Transverse colon (tissue), 4 donors: ENCODE measurements at regions not wholly inside any gene's neighbourhood (a gene's known extent, or its start where the extent isn't known, plus 50 kb on each side); places are given as distances from the start of the nearest gene placed in this dataset.

Experiments
- DNase-seq: peaks from one replicate; pipeline ENCODE4 v3.0.0-alpha.2; 2019
- H3K27ac ChIP-seq, 4 donors: fragments of 200-600 bp; sonication (generic); 2 replicates each; pipeline ENCODE4 v1.5.1; 2016 to 2018; ENCODE audit warnings: inconsistent platforms in 4 of 4
- H3K27me3 ChIP-seq: fragments of 200-600 bp; sonication (generic); 2 replicates; pipeline ENCODE4 v1.5.1; 2017; ENCODE audit warnings: inconsistent platforms
- H3K36me3 ChIP-seq, 4 donors: fragments of 200-600 bp; sonication (generic); 2 replicates each; pipeline ENCODE4 v1.5.1; 2017 to 2019; ENCODE audit warnings: inconsistent platforms in 4 of 4
- H3K4me1 ChIP-seq, 4 donors: fragments of 200-600 bp; sonication (generic); 2 replicates each; pipeline ENCODE4 v1.5.1; 2017 to 2020; ENCODE audit warnings: inconsistent platforms in 4 of 4
- H3K4me3 ChIP-seq, 4 donors: fragments of 200-600 bp; sonication (generic); 1 replicate in 1 of 4; 2 replicates in 3 of 4; pipeline versions ENCODE4 v1.5.1 to v1.6.1; 2017 to 2019; ENCODE audit warnings: inconsistent platforms in 4 of 4
- H3K9me3 ChIP-seq, 2 donors: fragments of 200-600 bp; sonication (generic); 2 replicates each; pipeline ENCODE4 v1.5.1; 2017 to 2019; ENCODE audit warnings: inconsistent platforms in 2 of 2
- EP300 ChIP-seq: sonication (generic); formaldehyde crosslinking; IDR thresholded peaks from one replicate; pipeline ENCODE4 v1.6.1; 2017; ENCODE audit warnings: antibody characterized with exemption, low read depth
- POLR2A ChIP-seq: fragments of 450-650 bp; IDR thresholded peaks from one replicate; pipeline ENCODE4 v1.6.1; 2016; ENCODE audit warnings: antibody characterized with exemption, mild to moderate bottlenecking, moderate library complexity
- POLR2AphosphoS5 ChIP-seq, 3 donors: sonication (generic); formaldehyde crosslinking; IDR thresholded peaks; one replicate each; pipeline ENCODE4 v1.6.1; 2016; ENCODE audit warnings: antibody characterized with exemption in 3 of 3
- WGBS, 2 donors: methylation state at CpG; one replicate each; pipeline ENCODE4 v1.1.5; 2018; ENCODE audit warnings: low coverage in 1 of 2; 5-methylcytosine and 5-hydroxymethylcytosine counted together
- in situ Hi-C, 4 donors: fragments of 200-750 bp; cut with MboI; loops; one replicate each; pipeline versions ENCODE4 v1.15.0 to v1.15.1; 2017; ENCODE audit warnings: low sequenced_read_pairs in 3 of 4, low pct_ligation_motif_present in 1 of 4, low pct_unique_long_range_greater_than_20kb in 1 of 4
- intact Hi-C: fragments of 100-400 bp; cut with DNase I; formaldehyde crosslinking; loops from one replicate; pipeline ENCODE4 v1.15.1; 2023; ENCODE audit warnings: low total_unique reads
- TF ChIP-seq, protein P1 (sequence below), 5 experiments: fragments of 200-600 bp in 3 of 5; fragments of 450-650 bp in 2 of 5; sonication (generic) in 3 of 5; IDR thresholded peaks; 1 replicate in 2 of 5; 2 replicates in 3 of 5; pipeline ENCODE4 v1.5.1; 2016 to 2017; ENCODE audit warnings: antibody characterized with exemption in 5 of 5, inconsistent platforms in 3 of 5, mild to moderate bottlenecking in 2 of 5, moderate library complexity in 1 of 5

DNA sequence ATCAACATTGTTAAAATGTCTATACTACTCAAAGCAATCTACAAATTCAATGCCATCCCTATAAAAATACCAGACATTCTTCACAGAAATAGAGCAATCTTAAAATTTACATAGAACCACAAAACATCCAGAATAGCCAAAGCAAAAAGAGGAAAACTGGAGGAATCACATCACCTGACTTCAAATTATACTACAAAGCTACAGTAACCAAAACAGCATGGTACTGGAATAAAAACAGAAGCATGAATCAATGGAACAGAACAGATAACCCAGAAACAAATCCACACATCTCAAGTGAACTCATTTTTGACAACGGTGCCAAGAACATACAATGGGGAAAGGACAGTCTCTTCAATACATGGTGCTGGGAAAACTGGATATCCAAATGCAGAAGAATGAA lies 87.3 kb upstream of the EGFR start:
- H3K4me1 ChIP-seq = peaks cover 0 to 13% (median 5%) of the 10 kb centered on the region in 4 donors
- intact Hi-C loops = no loop called here

GRCh38 chr7:54932818-54933543 lies 85.8 kb upstream of the EGFR start:
- intact Hi-C loops = no loop called here
- 17 to 44% methylated on average over 4 to 30 of the region's 34 CpGs for WGBS, 2 donors
- peaks cover 0 to 13% (median 5%) of the 10 kb centered on the region in 4 donors for H3K4me1 ChIP-seq
- no peaks in the 10 kb centered on the region for H3K36me3 ChIP-seq
- peaks cover 4 to 9% of the 10 kb centered on the region in 2 donors for H3K9me3 ChIP-seq
- in situ Hi-C loops = no loop called here
- H3K4me3 ChIP-seq = peak overlapping the region; percentile 29 to 46 (median 36)
- no peaks in the 10 kb centered on the region for H3K27me3 ChIP-seq
- DNase-seq = peak; percentile 63
- TF ChIP-seq POLR2A (no peak), EP300 (no peak)
- TF ChIP-seq, protein P1, sequence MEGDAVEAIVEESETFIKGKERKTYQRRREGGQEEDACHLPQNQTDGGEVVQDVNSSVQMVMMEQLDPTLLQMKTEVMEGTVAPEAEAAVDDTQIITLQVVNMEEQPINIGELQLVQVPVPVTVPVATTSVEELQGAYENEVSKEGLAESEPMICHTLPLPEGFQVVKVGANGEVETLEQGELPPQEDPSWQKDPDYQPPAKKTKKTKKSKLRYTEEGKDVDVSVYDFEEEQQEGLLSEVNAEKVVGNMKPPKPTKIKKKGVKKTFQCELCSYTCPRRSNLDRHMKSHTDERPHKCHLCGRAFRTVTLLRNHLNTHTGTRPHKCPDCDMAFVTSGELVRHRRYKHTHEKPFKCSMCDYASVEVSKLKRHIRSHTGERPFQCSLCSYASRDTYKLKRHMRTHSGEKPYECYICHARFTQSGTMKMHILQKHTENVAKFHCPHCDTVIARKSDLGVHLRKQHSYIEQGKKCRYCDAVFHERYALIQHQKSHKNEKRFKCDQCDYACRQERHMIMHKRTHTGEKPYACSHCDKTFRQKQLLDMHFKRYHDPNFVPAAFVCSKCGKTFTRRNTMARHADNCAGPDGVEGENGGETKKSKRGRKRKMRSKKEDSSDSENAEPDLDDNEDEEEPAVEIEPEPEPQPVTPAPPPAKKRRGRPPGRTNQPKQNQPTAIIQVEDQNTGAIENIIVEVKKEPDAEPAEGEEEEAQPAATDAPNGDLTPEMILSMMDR (IDR thresholded peaks at IDR 0.05) = no peak
- H3K27ac ChIP-seq = peak overlapping the region; percentile 40 to 72 (median 62)

More for the DNA sequence above, 87.3 kb upstream of the EGFR start:
- H3K9me3 ChIP-seq = peaks cover 4 to 9% of the 10 kb centered on the region in 2 donors
- no peaks in the 10 kb centered on the region for H3K36me3 ChIP-seq
- H3K27ac ChIP-seq = no peak overlapping the region
- H3K4me3 ChIP-seq = no peak overlapping the region
- TF ChIP-seq, protein P1 (IDR thresholded peaks at IDR 0.05) = no peak
- TF ChIP-seq POLR2A (no peak), EP300 (no peak), POLR2AphosphoS5 (IDR thresholded peaks at IDR 0.05) (no peak)
- H3K27me3 ChIP-seq = no peaks in the 10 kb centered on the region
- 83 to 100% methylated on average over 1 of the region's 1 CpG for WGBS, 2 donors
- in situ Hi-C loops = no loop called here
- DNase-seq = no peak

GRCh38 chr7:54933643-54934042 lies 85.2 kb upstream of the EGFR start:
- peaks cover 4 to 9% of the 10 kb centered on the region in 2 donors for H3K9me3 ChIP-seq
- in situ Hi-C loops (no loop called here), intact Hi-C loops (no loop called here)
- 38% methylated on average over 4 of the region's 4 CpGs; no CpG with 5 or more reads in 1 of the 2 donors for WGBS, 2 donors
- H3K36me3 ChIP-seq = no peaks in the 10 kb centered on the region
- H3K4me3 ChIP-seq = peak overlapping the region in 3 of 4 donors; percentile 31 to 46 (median 41)
- TF ChIP-seq, protein P1 (IDR thresholded peaks at IDR 0.05) = no peak
- TF ChIP-seq POLR2A = no peak
- TF ChIP-seq POLR2AphosphoS5 (IDR thresholded peaks at IDR 0.05) = no peak
- TF ChIP-seq EP300 = no peak
- no peak for DNase-seq
- H3K27me3 ChIP-seq = no peaks in the 10 kb centered on the region
- H3K4me1 ChIP-seq = peaks cover 0 to 13% (median 5%) of the 10 kb centered on the region in 4 donors
- peak overlapping the region; percentile 40 to 72 (median 62) for H3K27ac ChIP-seq

GRCh38 chr7:54940748-54941147 lies 78.1 kb upstream of the EGFR start:
- no peaks in the 10 kb centered on the region for H3K36me3 ChIP-seq
- H3K9me3 ChIP-seq = no peaks in the 10 kb centered on the region
- DNase-seq = no peak
- no peaks in the 10 kb centered on the region for H3K27me3 ChIP-seq
- peaks cover 0 to 4% (median 0%) of the 10 kb centered on the region in 4 donors for H3K4me1 ChIP-seq
- WGBS, 2 donors = 79 to 85% methylated on average over 3 of the region's 3 CpGs
- intact Hi-C loops = no loop called here
- no peak for TF ChIP-seq POLR2AphosphoS5 (IDR thresholded peaks at IDR 0.05)
- in situ Hi-C loops = no loop called here
- H3K4me3 ChIP-seq = no peak overlapping the region
- no peak overlapping the region for H3K27ac ChIP-seq
